HG02840 (cell line): ENCODE measurements at regions not wholly inside any gene's neighbourhood (a gene's known extent, or its start where the extent isn't known, plus 50 kb on each side); places are given as distances from the start of the nearest gene placed in this dataset.

ENCODE experiments used
- ATAC-seq: cut with Tn5 transposase; IDR thresholded peaks from one replicate; pipeline ENCODE4 v1.9.1; 2021; ENCODE audit warnings: mild to moderate bottlenecking, moderate library complexity, moderate number of reproducible peaks; ENCODE audit not compliant: unreplicated experiment, low FRiP score

DNA sequence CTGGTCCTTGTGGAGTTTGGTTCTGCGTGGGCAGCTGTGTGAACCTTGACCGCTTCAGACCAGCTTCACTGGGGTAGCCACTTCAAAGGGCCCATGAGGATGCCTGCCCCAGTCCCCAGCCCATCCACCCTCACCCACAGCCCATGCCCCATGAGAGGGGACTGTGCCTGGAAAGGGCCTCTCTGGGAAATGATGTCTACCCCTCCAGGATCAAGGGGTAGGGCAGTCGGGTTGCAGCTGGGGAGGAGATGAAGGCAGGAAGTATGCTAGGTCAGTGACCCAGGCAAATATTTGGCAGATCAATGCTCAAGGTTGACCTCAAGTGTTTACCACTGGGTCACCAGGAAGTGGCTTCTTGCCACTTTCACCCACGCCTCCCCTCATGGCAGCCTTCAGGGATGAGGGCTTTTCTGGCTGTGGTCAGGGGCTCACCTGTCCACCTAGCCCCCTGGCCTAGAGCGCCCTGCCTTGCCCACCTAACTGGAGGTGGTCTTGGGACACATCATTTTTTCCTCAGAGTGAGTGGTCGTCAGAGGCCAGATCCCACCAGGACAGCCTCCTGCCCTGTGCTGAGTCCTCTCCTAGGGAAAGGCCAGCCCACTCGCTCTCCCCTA, 109.5 kb downstream of the SNX5 start:
- no peak for ATAC-seq

GRCh38 chr20:17858450-17859001, 110.1 kb downstream of the SNX5 start:
- ATAC-seq, result no peak

DNA sequence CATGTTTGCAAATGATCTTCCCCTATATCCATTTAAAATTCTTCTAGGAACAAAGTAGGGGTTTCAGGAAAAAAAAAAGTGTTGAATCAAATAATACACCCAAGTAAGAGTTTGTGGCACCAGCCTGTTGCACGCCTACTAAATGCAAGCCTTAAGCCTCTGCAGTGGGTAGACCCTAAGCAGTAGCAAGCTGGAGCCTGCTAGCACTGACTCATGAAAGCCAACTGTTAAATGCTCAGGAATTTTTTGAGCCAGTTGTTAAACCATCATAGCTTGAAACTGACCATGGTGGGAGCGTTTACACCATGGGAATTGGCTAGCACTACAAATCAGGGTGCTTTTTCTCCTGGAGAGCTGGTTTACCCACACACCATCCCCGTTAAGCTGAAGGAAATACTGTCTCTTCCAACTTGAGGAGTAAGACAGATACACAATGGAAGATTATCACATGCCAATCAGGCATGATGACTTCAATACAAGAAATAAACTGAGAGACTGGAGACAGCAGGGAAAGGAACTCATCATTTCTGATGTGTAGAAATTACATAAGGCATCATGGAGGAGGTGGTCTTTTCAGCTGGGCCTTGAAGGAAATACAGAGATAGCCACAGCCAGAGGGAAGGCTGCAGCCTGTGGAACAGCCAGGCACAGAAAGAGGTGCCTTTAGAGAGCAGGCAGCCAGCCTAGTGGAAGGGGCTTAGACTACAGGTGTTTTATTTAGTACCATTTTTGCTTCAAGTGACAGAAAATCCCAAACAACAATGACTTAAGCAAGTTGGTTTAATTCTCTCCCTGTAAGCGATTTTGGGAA, 110.8 kb downstream of the SNX5 start:
- no peak for ATAC-seq

GRCh38 chr20:17856837-17857605, 111.6 kb downstream of the SNX5 start:
- ATAC-seq, result no peak

DNA sequence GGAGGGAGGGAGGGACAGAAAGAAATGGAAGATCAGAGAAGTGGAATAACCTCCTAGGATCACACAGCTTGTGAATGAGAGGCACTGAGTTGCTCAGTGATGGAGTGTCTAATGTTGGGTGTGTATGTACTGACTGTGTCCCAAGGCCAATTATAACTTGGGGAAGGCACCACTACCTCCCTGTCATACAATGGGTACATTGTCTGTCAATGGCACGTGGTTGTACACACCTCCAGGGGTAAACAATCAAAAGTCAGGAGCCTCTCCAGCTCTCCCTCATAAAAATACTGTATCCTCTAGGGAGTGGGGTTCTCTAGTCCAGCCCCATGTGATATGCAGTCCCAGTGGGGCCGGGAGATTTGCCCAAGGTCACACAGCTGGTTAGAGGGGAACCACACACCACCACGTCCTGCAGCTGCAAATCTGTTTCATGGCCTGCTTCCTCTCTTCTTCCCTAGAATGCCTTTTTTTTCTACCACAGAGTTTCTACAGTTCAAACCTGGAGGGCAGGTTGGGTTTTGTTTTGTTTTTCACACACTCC, 112.5 kb downstream of the SNX5 start:
- peak; percentile 87 for ATAC-seq

DNA sequence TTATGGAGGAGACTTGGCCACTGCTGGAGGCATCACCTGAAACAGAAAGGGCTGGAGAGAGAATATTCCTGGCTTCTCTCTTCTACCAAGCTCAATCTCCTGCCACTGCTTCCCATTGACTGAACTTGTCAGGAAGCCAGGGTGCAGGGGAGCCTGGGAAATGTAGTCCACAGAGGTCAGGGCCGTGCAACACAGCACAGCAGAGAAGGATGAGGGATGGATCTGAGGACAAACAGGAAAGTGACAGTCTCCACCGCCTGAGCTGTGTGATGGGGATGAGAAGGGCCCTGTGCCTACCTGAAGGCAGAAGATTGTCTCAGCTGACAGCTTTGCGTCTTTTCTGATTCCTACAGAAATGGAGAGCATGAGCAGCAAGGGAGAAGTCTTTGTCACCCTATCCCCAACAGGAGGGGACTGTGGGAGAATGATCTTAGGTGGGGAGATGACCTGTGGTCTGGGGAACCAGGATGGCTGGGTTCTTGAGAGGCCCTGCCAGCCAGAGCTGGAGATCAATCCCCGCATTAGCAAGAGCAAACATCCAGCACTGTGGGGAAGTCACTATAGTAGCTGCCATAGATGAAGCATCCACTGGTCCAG, 114.2 kb downstream of the SNX5 start:
- no peak for ATAC-seq

GRCh38 chr20:17852323-17852722, 116.3 kb downstream of the SNX5 start:
- no peak for ATAC-seq

GRCh38 chr20:17850684-17851026, 117.9 kb downstream of the SNX5 start:
- no peak for ATAC-seq

GRCh38 chr20:17849901-17850683, 118.5 kb downstream of the SNX5 start:
- no peak for ATAC-seq

GRCh38 chr20:17849138-17849900, 119.3 kb downstream of the SNX5 start:
- no peak for ATAC-seq

DNA sequence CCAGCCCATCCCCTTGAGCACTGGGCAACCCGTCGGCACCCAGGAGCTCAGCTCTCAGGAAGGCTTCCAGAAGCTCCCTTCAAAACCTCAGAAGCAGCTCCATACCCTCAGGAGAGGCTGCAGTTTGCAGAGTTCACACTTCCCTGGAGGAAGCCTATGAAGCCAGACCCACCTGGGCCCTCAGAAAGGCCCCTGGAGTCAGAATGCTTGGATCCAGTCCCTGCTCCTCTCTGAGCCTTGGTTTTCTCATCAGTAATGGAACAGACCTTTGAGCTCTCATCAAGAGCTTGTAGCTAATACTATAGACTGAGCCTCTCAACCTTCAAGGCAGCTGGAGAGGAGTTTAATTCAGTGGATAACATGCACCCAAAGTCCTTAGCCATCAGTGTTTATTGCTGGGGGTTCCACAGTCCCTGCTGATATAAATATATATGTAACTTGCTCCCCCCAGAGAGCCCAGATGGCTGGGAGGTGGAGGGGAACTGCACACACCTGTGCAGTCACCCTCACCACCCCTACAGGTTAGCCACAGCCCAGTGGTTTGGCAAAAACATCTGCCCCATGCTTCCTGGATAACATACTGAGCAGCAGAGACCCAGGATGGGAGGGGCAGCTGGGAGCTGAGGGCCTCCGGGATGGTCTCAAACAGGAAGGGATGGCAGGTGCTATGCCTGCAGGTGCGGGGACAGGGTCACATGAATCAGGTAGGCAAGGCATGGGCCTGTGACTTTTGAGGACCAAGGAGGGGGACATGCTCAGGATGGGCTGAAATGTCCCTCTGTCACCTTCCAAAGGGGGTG, 120.1 kb downstream of the SNX5 start:
- ATAC-seq, result no peak

DNA sequence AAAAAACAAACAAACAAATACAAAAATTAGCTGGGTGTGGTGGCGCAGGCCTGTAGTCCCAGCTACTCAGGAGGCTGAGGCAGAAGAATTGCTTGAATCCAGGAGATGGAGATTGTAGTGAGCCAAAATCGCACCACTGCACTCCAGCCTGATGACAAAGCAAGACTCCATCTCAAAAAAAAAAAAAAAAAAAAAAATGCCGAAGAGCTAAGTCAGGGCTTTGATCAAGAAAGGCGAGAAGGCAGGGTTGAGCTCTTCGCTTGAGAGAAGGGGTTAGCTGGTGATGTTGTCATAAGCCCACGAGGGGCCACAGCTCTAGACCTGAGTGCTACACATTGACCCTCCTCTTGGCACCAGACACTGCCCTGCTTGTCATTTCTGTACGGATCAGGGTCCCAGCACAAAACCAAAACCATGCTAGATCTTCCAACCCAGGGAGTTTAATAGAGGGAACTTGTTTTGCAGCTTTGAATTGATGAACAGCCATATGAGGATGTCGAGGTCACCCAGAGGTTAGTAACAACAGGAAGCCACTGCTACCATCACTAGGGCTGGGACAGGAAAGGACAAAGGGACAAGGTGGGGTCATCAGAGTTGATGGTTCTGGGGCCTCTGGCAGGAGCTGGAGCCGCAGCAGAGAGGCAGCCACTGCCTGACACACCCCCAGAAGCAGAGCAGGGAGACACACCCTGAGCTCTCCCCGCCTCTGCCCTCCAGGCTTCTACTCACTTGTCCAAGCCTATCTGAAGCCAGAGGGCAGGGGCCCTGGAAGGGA, 122.7 kb downstream of the SNX5 start:
- no peak for ATAC-seq

DNA sequence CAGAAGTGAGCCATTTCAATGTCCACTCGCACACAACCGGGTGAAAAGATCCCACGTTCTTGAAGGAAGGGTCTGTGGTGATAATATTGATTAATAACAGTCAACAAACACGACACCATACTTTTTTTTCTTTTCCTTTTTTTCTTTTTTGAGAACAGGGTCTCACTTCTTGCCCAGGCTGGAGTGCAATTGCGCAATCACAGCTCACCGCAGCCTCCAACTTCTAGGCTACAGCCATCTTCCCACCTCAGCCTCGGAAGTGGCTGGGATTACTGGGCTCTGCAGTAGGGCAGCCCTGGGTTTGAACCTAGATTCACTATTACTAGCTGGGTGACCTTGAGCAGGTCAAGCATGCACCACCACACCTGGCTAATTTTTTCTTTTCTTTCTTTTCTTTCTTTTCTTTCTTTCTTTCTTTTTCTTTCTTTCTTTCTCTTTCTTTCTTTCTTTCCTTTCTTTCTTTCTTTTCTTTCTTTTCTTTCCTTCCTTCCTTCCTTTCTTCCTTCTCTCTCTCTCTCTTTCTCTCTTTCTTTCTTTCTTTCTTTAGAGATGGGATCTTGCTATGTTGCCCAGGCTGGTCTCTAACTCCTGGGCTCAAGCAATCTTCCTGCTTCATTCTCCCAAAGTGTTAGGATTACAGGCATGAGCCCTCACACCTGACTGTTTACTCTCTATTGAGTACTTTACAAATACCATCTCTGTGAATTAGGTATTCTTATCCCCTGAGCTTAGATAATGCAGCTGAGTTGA, 123.9 kb downstream of the SNX5 start:
- no peak for ATAC-seq

DNA sequence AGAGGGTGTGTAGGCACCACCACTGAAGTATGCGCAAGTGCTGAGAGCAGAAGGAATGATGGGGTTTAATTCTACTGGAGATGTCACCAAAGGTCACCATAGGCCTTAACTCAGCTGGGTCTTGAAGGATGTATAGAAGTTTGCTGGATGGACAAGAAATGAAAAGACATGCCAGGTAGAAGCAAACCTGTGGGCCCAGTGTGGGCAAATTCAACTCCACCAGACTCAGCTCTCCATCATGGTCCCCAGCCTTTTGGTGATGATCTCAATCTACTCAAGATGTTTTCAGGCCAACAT, 124.5 kb downstream of the SNX5 start:
- no peak for ATAC-seq

- ATAC-seq, result peak; percentile 57
Observed at GRCh38 chr20:17843246-17844132, 125.1 kb downstream of the SNX5 start.

DNA sequence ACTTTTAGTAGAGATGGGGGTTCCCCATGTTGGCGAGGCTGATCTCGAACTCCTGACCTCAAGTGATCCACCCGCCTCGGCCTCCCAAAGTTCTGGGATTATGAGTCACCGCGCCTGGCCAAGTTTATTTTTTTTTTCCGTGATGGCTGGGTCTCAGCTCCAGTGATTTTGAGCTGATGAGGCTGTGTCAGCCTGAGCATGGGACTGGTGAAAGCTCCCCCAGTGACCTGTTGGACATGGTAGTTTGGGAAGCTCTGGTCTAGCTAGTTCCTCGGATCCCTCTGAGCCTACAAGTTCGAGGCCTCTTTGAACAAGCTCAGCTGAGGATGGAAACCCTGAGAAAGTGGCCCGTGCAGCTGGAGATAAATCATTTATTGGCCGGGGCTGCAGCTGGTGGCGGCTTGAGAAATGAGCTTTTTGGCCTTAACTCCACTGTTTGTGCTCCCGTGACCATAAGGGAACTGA, 126.8 kb downstream of the SNX5 start:
- no peak for ATAC-seq
